Smooth muscle cell (in vitro differentiated cells): ENCODE measurements at regions not wholly inside any gene's neighbourhood (a gene's known extent, or its start where the extent isn't known, plus 50 kb on each side); places are given as distances from the start of the nearest gene placed in this dataset.
"Not testable (repeated sequence)": the region's sequence is repeated elsewhere in the genome, so short reads cannot be mapped to it uniquely, and the experiment has no call there.

Source experiments
- DNase-seq: peaks from one replicate; lab custom pipeline; 2025; ENCODE audit not compliant: unreplicated experiment; lab: John Stamatoyannopoulos, UW
- H2AFZ ChIP-seq: fragments of 200-600 bp; sonication (generic); 2 replicates; pipeline ENCODE4 v1.6.0; 2016; ENCODE audit warnings: antibody characterized with exemption, low read depth, mild to moderate bottlenecking
- H3F3A ChIP-seq: fragments of 200-600 bp; sonication (generic); 2 replicates; pipeline ENCODE4 v1.6.0; 2017; ENCODE audit warnings: antibody characterized with exemption, low read depth
- H3K27ac ChIP-seq: fragments of 200-600 bp; sonication (generic); 2 replicates; pipeline ENCODE4 v1.5.1; 2016; ENCODE audit warnings: low read depth, mild to moderate bottlenecking
- H3K27me3 ChIP-seq: fragments of 200-600 bp; sonication (generic); 2 replicates; pipeline ENCODE4 v1.6.1; 2016; ENCODE audit warnings: low read depth, mild to moderate bottlenecking
- H3K36me3 ChIP-seq: fragments of 200-600 bp; sonication (generic); 2 replicates; pipeline ENCODE4 v1.5.1; 2016; ENCODE audit warnings: low read depth
- H3K4me1 ChIP-seq: fragments of 200-600 bp; sonication (generic); 2 replicates; pipeline ENCODE4 v1.5.1; 2016; ENCODE audit warnings: low read depth
- H3K4me2 ChIP-seq: fragments of 200-600 bp; sonication (generic); 2 replicates; pipeline ENCODE4 v1.6.0; 2016; ENCODE audit warnings: mild to moderate bottlenecking
- H3K4me3 ChIP-seq: fragments of 200-600 bp; sonication (generic); 2 replicates; pipeline ENCODE4 v1.5.1; 2016; ENCODE audit warnings: mild to moderate bottlenecking
- H3K79me2 ChIP-seq: fragments of 200-600 bp; sonication (generic); 2 replicates; pipeline ENCODE4 v1.6.0; 2016; ENCODE audit warnings: low read depth, mild to moderate bottlenecking
- H3K9ac ChIP-seq: fragments of 200-600 bp; sonication (generic); 2 replicates; pipeline ENCODE4 v1.6.0; 2016; ENCODE audit warnings: low read depth
- H3K9me3 ChIP-seq: fragments of 200-600 bp; sonication (generic); replicated peaks from 2 replicates; pipeline ENCODE4 v1.5.1; 2016; ENCODE audit warnings: low read depth
- H4K20me1 ChIP-seq: fragments of 200-600 bp; sonication (generic); 2 replicates; pipeline ENCODE4 v1.6.0; 2016; ENCODE audit warnings: low read depth
- CTCF ChIP-seq: fragments of 200-600 bp; sonication (generic); IDR thresholded peaks from 2 replicates; pipeline ENCODE4 v1.5.1; 2017; ENCODE audit warnings: borderline replicate concordance, mild to moderate bottlenecking, antibody characterized with exemption; ENCODE audit not compliant: insufficient read depth, poor library complexity, severe bottlenecking
- WGBS: methylation state at CpG from one replicate; pipeline ENCODE4 v1.1.7; 2016; ENCODE audit warnings: low lambda C conversion rate; 5-methylcytosine and 5-hydroxymethylcytosine counted together

DNA sequence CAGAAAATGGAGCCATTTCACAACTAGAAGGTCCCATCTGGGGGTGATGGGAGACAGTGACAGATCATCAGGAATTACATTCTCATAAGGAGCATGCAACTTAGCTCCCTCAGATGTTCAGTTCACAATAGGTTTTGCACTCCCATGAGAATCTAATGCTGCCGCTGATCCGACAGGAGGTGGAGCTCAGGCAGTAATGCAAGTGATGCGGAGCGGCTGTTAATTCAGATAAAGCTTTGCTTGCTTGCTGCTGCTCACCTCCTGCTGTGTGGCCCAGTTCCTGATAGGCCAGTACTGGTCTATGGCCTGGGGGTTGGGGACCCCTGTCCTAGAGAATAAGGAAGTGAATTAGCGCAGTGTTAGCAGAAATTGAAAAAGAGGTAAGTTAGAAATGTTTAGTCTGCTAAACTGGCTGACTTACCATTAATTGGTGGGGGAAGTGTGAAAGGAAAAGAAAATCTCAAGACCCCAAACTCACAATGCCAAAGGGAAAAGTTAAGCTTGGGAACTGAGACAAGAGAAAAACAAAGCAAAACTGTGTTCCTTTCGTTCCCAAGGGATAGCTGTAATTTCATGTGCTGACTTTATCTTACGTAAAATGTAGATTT, 76.4 kb downstream of the LYZL2 start:
- H3K36me3 ChIP-seq, result no peaks in the 10 kb centered on the region
- H3K27me3 ChIP-seq, result no peaks in the 10 kb centered on the region
- DNase-seq, result no peak
- no peaks in the 10 kb centered on the region for H3K79me2 ChIP-seq
- 49% methylated on average over 7 of the region's 7 CpGs for WGBS
- no peaks in the 10 kb centered on the region for H3K9me3 ChIP-seq
- TF ChIP-seq CTCF, result no peak
- H3K4me3 ChIP-seq, result no peak overlapping the region
- H3K4me1 ChIP-seq, result peaks cover 17% of the 10 kb centered on the region
- H3K9ac ChIP-seq, result no peak overlapping the region
- peak overlapping the region; percentile 88 for H2AFZ ChIP-seq
- peak overlapping the region; percentile 80 for H3K4me2 ChIP-seq
- no peaks in the 10 kb centered on the region for H3F3A ChIP-seq
- no peaks in the 10 kb centered on the region for H4K20me1 ChIP-seq
- no peak overlapping the region for H3K27ac ChIP-seq

DNA sequence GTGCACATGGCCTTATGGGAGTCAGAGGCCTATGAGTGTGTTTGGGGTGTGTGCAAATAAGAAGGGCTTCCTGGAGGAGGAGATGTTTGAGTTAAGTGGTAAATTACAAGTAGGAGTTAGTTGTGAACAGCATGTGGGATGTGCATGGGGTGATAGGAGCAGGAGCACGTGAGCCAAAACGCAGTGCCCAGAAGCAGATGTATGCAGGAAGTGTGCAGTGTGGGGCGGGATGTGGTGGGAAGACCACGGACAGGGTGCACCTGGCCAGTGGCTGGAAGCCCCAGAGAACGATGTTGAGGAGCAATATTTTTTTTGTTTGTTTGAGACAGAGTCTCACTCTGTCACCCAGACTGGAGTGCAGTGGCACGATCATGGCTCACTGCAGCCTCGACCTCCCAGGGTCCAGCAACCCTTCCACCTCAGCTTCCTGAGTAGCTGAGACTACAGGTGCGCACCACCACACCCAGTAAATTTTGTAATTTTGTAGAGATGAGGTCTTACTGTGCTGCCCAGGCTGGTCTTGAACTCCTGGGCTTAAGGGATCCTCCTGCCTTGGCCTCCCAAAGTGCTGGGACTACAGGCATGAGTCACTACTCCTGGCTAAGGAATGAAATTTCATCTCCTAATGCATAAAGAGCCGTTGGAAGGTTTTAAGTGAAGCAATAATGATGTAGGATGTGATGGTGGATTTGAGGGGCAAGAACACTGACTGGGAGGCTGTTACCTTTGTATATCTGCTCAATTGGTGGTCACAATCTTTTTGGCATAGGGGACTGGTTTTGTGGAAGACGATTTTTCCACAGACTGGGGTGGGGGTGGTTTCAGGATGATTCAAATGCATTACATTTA, 78.4 kb downstream of the LYZL2 start:
- no peak for TF ChIP-seq CTCF
- Histone ChIP-seq H3F3A (no peaks in the 10 kb centered on the region), H3K27ac (no peak overlapping the region), H3K4me1 (peaks cover 17% of the 10 kb centered on the region), H3K4me2 (no peak overlapping the region), H3K9ac (no peak overlapping the region), H3K79me2 (no peaks in the 10 kb centered on the region), H3K4me3 (no peak overlapping the region), H2AFZ (no peak overlapping the region), H3K9me3 (no peaks in the 10 kb centered on the region), H4K20me1 (no peaks in the 10 kb centered on the region), H3K36me3 (no peaks in the 10 kb centered on the region), H3K27me3 (no peaks in the 10 kb centered on the region)
- 92% methylated on average over 10 of the region's 10 CpGs for WGBS
- no peak for DNase-seq

DNA sequence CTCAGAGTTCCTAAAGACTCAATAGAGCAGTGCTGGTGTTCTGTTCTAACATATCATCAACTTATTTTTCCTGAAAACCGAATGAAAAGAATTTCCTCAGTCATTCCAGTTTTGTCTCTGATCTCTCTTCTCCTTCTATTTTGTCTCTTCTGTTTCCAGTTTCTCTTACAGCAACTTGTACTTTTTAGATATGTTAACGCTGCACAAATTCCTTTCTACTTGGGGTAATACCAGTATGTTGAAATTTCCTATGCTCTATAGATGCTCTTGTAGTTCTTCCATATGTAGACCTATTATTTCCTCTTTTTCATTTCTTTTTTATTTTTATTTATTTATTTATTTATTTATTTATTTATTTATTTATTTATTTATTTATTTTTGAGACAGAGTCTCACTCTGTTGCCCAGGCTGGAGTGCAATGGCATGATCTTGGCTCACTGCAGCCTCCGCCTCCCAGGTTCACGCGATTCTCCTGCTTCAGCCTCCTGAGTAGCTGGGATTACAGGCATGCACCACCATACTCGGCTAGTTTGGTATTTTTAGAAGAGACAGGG, 80.3 kb downstream of the LYZL2 start:
- H3K27ac ChIP-seq, DNase-seq, H3K27me3 ChIP-seq, H3K4me2 ChIP-seq, H3K79me2 ChIP-seq, H3K36me3 ChIP-seq, H2AFZ ChIP-seq, H3K9me3 ChIP-seq, H3K4me3 ChIP-seq, H3K9ac ChIP-seq, H3F3A ChIP-seq, H4K20me1 ChIP-seq: not testable (repeated sequence)
- peaks cover 13% of the 10 kb centered on the region for H3K4me1 ChIP-seq
- WGBS, result 94% methylated on average over 6 of the region's 6 CpGs

- no peaks in the 10 kb centered on the region for H3K36me3 ChIP-seq
- H4K20me1 ChIP-seq, result no peaks in the 10 kb centered on the region
- no peaks in the 10 kb centered on the region for H3K27me3 ChIP-seq
- no peak overlapping the region for H2AFZ ChIP-seq
- H3F3A ChIP-seq, result no peaks in the 10 kb centered on the region
- H3K9ac ChIP-seq, result no peak overlapping the region
- no peaks in the 10 kb centered on the region for H3K9me3 ChIP-seq
- no peak overlapping the region for H3K4me2 ChIP-seq
- H3K27ac ChIP-seq, result no peak overlapping the region
- no peak for TF ChIP-seq CTCF
- H3K79me2 ChIP-seq, result no peaks in the 10 kb centered on the region
- no peaks in the 10 kb centered on the region for H3K4me1 ChIP-seq
- H3K4me3 ChIP-seq, result no peak overlapping the region
- 95% methylated on average over 9 of the region's 9 CpGs for WGBS
- no peak for DNase-seq
These were observed 83.0 kb downstream of the LYZL2 start for GRCh38 chr10:30546511-30546910.
